ENCODE measurements at regions not wholly inside any gene's neighbourhood (a gene's known extent, or its start where the extent isn't known, plus 50 kb on each side); places are given as distances from the start of the nearest gene placed in this dataset.
A peak's percentile ranks its signal among the peaks of the same experiment; 100 is the strongest.
"Not testable (repeated sequence)": the region's sequence is repeated elsewhere in the genome, so short reads cannot be mapped to it uniquely, and the experiment has no call there.

DNA sequence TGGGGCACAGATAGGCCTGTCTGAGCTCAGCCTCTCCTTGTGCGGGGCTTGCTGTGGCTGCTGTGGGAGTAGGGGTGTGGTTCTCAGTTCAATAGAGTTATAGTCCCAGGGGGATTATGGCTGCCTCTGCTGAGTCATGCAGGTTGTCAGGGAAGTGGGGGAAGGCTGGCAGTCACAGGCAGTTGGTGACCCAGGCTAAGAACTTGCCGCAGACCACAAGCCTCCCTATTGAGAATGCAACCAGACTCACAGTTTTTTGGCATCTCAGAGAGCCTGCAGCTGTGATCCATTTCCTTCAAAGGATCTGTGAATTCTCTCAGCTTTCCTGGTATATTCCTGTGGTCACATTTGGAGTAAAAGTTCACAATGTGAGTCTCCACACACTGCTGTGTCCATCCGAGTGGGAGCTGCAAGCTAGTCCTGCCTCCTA lies 364.9 kb downstream of the ZNF674 start:
- Histone ChIP-seq H3K36me3 (ENCODE audit: control insufficient read depth in 2 of 2, insufficient read depth in 2 of 2, low read length in 1 of 2) (no peaks in the 10 kb centered on the region), H3K27me3 (ENCODE audit: control insufficient read depth in 2 of 2, insufficient read depth in 1 of 2, low read length in 1 of 2) (no peaks in the 10 kb centered on the region), H3K4me1 (ENCODE audit: control insufficient read depth in 2 of 2, insufficient read depth in 2 of 2, low read length in 2 of 2) (peaks cover 0 to 2% of the 10 kb centered on the region in 2 donors), H3K4me3 (ENCODE audit: low read length in 2 of 2) (no peak overlapping the region), H3K27ac (ENCODE audit: low read depth in 1 of 2, low read length in 1 of 2) (no peak overlapping the region), H3K9me3 (ENCODE audit: control insufficient read depth in 2 of 2, insufficient read depth in 1 of 2, low read length in 1 of 2) (no peaks in the 10 kb centered on the region)
- WGBS, result 17% methylated on average over 3 of the region's 3 CpGs
- DNase-seq (ENCODE audit: low read depth in 6 of 9, low spot score in 9 of 9), result peak in 1 of 9 donors; percentile 31

GRCh38 chrX:46179748-46180147 lies 365.5 kb downstream of the ZNF674 start:
- Histone ChIP-seq H3K4me1 (ENCODE audit: control insufficient read depth in 2 of 2, insufficient read depth in 2 of 2, low read length in 2 of 2) (peaks cover 0 to 2% of the 10 kb centered on the region in 2 donors), H3K4me3 (ENCODE audit: low read length in 2 of 2) (no peak overlapping the region), H3K36me3 (ENCODE audit: control insufficient read depth in 2 of 2, insufficient read depth in 2 of 2, low read length in 1 of 2) (no peaks in the 10 kb centered on the region), H3K27ac (ENCODE audit: low read depth in 1 of 2, low read length in 1 of 2) (no peak overlapping the region), H3K9me3 (ENCODE audit: control insufficient read depth in 2 of 2, insufficient read depth in 1 of 2, low read length in 1 of 2) (no peaks in the 10 kb centered on the region), H3K27me3 (ENCODE audit: control insufficient read depth in 2 of 2, insufficient read depth in 1 of 2, low read length in 1 of 2) (no peaks in the 10 kb centered on the region)
- 51% methylated on average over 3 of the region's 3 CpGs for WGBS
- DNase-seq (ENCODE audit: low read depth in 6 of 9, low spot score in 9 of 9), result no peak

GRCh38 chrX:46178763-46179162 lies 366.5 kb downstream of the ZNF674 start:
- Histone ChIP-seq H3K27me3 (ENCODE audit: control insufficient read depth in 2 of 2, insufficient read depth in 1 of 2, low read length in 1 of 2) (no peaks in the 10 kb centered on the region), H3K4me3 (ENCODE audit: low read length in 2 of 2) (no peak overlapping the region), H3K27ac (ENCODE audit: low read depth in 1 of 2, low read length in 1 of 2) (no peak overlapping the region), H3K4me1 (ENCODE audit: control insufficient read depth in 2 of 2, insufficient read depth in 2 of 2, low read length in 2 of 2) (peaks cover 0 to 2% of the 10 kb centered on the region in 2 donors), H3K9me3 (ENCODE audit: control insufficient read depth in 2 of 2, insufficient read depth in 1 of 2, low read length in 1 of 2) (no peaks in the 10 kb centered on the region), H3K36me3 (ENCODE audit: control insufficient read depth in 2 of 2, insufficient read depth in 2 of 2, low read length in 1 of 2) (no peaks in the 10 kb centered on the region)
- DNase-seq (ENCODE audit: low read depth in 6 of 9, low spot score in 9 of 9), result no peak
- WGBS, result 16% methylated on average over 1 of the region's 1 CpG

GRCh38 chrX:46173159-46173558 lies 372.1 kb downstream of the ZNF674 start:
- Histone ChIP-seq H3K36me3 (ENCODE audit: control insufficient read depth in 2 of 2, insufficient read depth in 2 of 2, low read length in 1 of 2) (no peaks in the 10 kb centered on the region), H3K27ac (ENCODE audit: low read depth in 1 of 2, low read length in 1 of 2) (no peak overlapping the region), H3K27me3 (ENCODE audit: control insufficient read depth in 2 of 2, insufficient read depth in 1 of 2, low read length in 1 of 2) (no peaks in the 10 kb centered on the region), H3K4me3 (ENCODE audit: low read length in 2 of 2) (no peak overlapping the region), H3K4me1 (ENCODE audit: control insufficient read depth in 2 of 2, insufficient read depth in 2 of 2, low read length in 2 of 2) (no peaks in the 10 kb centered on the region), H3K9me3 (ENCODE audit: control insufficient read depth in 2 of 2, insufficient read depth in 1 of 2, low read length in 1 of 2) (no peaks in the 10 kb centered on the region)
- DNase-seq (ENCODE audit: low read depth in 6 of 9, low spot score in 9 of 9), result no peak

DNA sequence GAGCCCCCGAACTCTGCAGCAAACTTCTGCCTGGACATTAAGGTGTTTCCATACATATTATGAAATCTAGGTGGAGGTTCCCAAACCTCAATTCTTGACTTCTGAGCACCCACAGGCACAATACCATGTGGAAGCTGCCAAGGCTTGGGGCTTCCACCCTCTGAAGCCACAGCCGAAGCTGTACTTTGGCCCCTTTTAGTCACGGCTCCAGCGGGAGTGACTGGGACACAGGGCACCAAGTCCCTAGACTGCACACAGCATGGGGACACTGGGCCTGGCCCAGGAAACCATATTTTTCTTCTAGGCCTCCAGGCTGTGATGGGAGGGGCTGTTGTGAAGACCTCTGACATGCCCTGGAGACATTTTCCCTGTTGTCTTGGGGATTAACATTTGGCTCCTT lies 373.8 kb downstream of the ZNF674 start:
- not testable (repeated sequence) for H3K4me3 ChIP-seq (ENCODE audit: low read length in 2 of 2); H3K27ac ChIP-seq (ENCODE audit: low read depth in 1 of 2, low read length in 1 of 2); H3K9me3 ChIP-seq (ENCODE audit: control insufficient read depth in 2 of 2, insufficient read depth in 1 of 2, low read length in 1 of 2); H3K27me3 ChIP-seq (ENCODE audit: control insufficient read depth in 2 of 2, insufficient read depth in 1 of 2, low read length in 1 of 2); H3K36me3 ChIP-seq (ENCODE audit: control insufficient read depth in 2 of 2, insufficient read depth in 2 of 2, low read length in 1 of 2); H3K4me1 ChIP-seq (ENCODE audit: control insufficient read depth in 2 of 2, insufficient read depth in 2 of 2, low read length in 2 of 2); DNase-seq (ENCODE audit: low read depth in 6 of 9, low spot score in 9 of 9)
- WGBS, result 96% methylated on average over 4 of the region's 4 CpGs

DNA sequence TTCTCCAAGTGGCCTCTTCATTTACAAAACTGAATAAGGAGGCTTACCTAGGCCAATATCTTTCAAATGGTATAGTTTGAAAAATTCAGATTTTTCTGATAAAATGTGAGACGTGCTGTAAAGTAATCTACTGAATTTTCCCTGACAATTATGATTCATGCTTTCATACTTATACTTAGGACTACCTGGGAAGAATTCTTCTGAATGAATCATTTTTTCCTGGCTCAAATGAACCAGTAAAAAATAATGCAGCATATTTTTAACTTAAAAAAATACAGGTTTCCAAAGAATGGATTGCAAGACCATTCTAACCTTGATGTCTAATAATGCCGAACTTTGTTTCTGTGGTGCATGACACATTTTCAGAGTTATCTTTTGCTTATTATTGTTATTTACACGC lies 375.4 kb downstream of the ZNF674 start:
- Histone ChIP-seq H3K9me3 (ENCODE audit: control insufficient read depth in 2 of 2, insufficient read depth in 1 of 2, low read length in 1 of 2) (no peaks in the 10 kb centered on the region), H3K27me3 (ENCODE audit: control insufficient read depth in 2 of 2, insufficient read depth in 1 of 2, low read length in 1 of 2) (no peaks in the 10 kb centered on the region), H3K4me3 (ENCODE audit: low read length in 2 of 2) (no peak overlapping the region), H3K36me3 (ENCODE audit: control insufficient read depth in 2 of 2, insufficient read depth in 2 of 2, low read length in 1 of 2) (no peaks in the 10 kb centered on the region), H3K4me1 (ENCODE audit: control insufficient read depth in 2 of 2, insufficient read depth in 2 of 2, low read length in 2 of 2) (no peaks in the 10 kb centered on the region), H3K27ac (ENCODE audit: low read depth in 1 of 2, low read length in 1 of 2) (no peak overlapping the region)
- WGBS, result 92% methylated on average over 3 of the region's 3 CpGs
- no peak for DNase-seq (ENCODE audit: low read depth in 6 of 9, low spot score in 9 of 9)

DNA sequence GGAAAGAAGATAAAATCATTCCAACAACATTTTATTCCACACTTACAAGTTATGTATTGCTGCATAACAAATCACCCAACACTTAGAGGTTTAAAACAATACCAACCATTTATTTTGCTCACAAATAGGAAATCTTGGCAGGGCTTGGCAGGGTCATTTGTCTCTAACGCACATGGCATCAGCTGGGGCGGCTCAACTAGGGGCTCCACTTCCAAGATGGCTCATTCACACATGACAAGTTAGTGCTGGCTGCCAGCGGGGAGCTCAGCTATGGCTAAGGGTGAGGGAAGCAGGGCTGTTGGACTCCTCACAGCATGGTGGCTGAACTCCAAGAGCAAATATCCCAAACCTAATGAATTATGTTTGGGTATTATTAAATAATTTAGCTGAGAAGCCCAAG lies 377.0 kb downstream of the ZNF674 start:
- H3K4me1 ChIP-seq (ENCODE audit: control insufficient read depth in 2 of 2, insufficient read depth in 2 of 2, low read length in 2 of 2), result no peaks in the 10 kb centered on the region
- no peaks in the 10 kb centered on the region for H3K9me3 ChIP-seq (ENCODE audit: control insufficient read depth in 2 of 2, insufficient read depth in 1 of 2, low read length in 1 of 2)
- H3K36me3 ChIP-seq (ENCODE audit: control insufficient read depth in 2 of 2, insufficient read depth in 2 of 2, low read length in 1 of 2), result no peaks in the 10 kb centered on the region
- DNase-seq (ENCODE audit: low read depth in 6 of 9, low spot score in 9 of 9), result no peak
- no peaks in the 10 kb centered on the region for H3K27me3 ChIP-seq (ENCODE audit: control insufficient read depth in 2 of 2, insufficient read depth in 1 of 2, low read length in 1 of 2)
- 96% methylated on average over 3 of the region's 3 CpGs for WGBS
- H3K27ac ChIP-seq (ENCODE audit: low read depth in 1 of 2, low read length in 1 of 2), result no peak overlapping the region
- H3K4me3 ChIP-seq (ENCODE audit: low read length in 2 of 2), result no peak overlapping the region

GRCh38 chrX:46165866-46166265 lies 379.4 kb downstream of the ZNF674 start:
- H3K36me3 ChIP-seq (ENCODE audit: control insufficient read depth in 2 of 2, insufficient read depth in 2 of 2, low read length in 1 of 2), result no peaks in the 10 kb centered on the region
- H3K27ac ChIP-seq (ENCODE audit: low read depth in 1 of 2, low read length in 1 of 2), result no peak overlapping the region
- no peaks in the 10 kb centered on the region for H3K9me3 ChIP-seq (ENCODE audit: control insufficient read depth in 2 of 2, insufficient read depth in 1 of 2, low read length in 1 of 2)
- no peaks in the 10 kb centered on the region for H3K27me3 ChIP-seq (ENCODE audit: control insufficient read depth in 2 of 2, insufficient read depth in 1 of 2, low read length in 1 of 2)
- DNase-seq (ENCODE audit: low read depth in 6 of 9, low spot score in 9 of 9), result no peak
- 96% methylated on average over 3 of the region's 3 CpGs for WGBS
- no peak overlapping the region for H3K4me3 ChIP-seq (ENCODE audit: low read length in 2 of 2)
- no peaks in the 10 kb centered on the region for H3K4me1 ChIP-seq (ENCODE audit: control insufficient read depth in 2 of 2, insufficient read depth in 2 of 2, low read length in 2 of 2)

GRCh38 chrX:46165411-46165810 lies 379.8 kb downstream of the ZNF674 start:
- Histone ChIP-seq H3K36me3 (ENCODE audit: control insufficient read depth in 2 of 2, insufficient read depth in 2 of 2, low read length in 1 of 2) (no peaks in the 10 kb centered on the region), H3K27ac (ENCODE audit: low read depth in 1 of 2, low read length in 1 of 2) (no peak overlapping the region), H3K4me3 (ENCODE audit: low read length in 2 of 2) (no peak overlapping the region), H3K4me1 (ENCODE audit: control insufficient read depth in 2 of 2, insufficient read depth in 2 of 2, low read length in 2 of 2) (no peaks in the 10 kb centered on the region), H3K27me3 (ENCODE audit: control insufficient read depth in 2 of 2, insufficient read depth in 1 of 2, low read length in 1 of 2) (no peaks in the 10 kb centered on the region), H3K9me3 (ENCODE audit: control insufficient read depth in 2 of 2, insufficient read depth in 1 of 2, low read length in 1 of 2) (no peaks in the 10 kb centered on the region)
- WGBS, result 94% methylated on average over 2 of the region's 2 CpGs
- no peak for DNase-seq (ENCODE audit: low read depth in 6 of 9, low spot score in 9 of 9)

GRCh38 chrX:46152756-46153155 lies 392.5 kb downstream of the ZNF674 start:
- 94% methylated on average over 2 of the region's 2 CpGs for WGBS

More at GRCh38 chrX:46152756-46153155, 392.5 kb downstream of the ZNF674 start:
- Histone ChIP-seq H3K4me1 (ENCODE audit: control insufficient read depth in 2 of 2, insufficient read depth in 2 of 2, low read length in 2 of 2) (no peaks in the 10 kb centered on the region), H3K27ac (ENCODE audit: low read depth in 1 of 2, low read length in 1 of 2) (no peak overlapping the region), H3K27me3 (ENCODE audit: control insufficient read depth in 2 of 2, insufficient read depth in 1 of 2, low read length in 1 of 2) (no peaks in the 10 kb centered on the region), H3K4me3 (ENCODE audit: low read length in 2 of 2) (no peak overlapping the region), H3K9me3 (ENCODE audit: control insufficient read depth in 2 of 2, insufficient read depth in 1 of 2, low read length in 1 of 2) (no peaks in the 10 kb centered on the region), H3K36me3 (ENCODE audit: control insufficient read depth in 2 of 2, insufficient read depth in 2 of 2, low read length in 1 of 2) (no peaks in the 10 kb centered on the region)
- DNase-seq (ENCODE audit: low read depth in 6 of 9, low spot score in 9 of 9), result no peak

Measured in thymus (tissue), 11 donors.